RWPE1 (cell line): ENCODE measurements at regions not wholly inside any gene's neighbourhood (a gene's known extent, or its start where the extent isn't known, plus 50 kb on each side); places are given as distances from the start of the nearest gene placed in this dataset.

Experiments used
- CTCF ChIA-PET: fragments of 350-600 bp; sonication (Branson Sonifier 250); formaldehyde crosslinking; extraction: SDS; loops from one replicate; lab custom pipeline; 2021; lab: Yijun Ruan, JAX
- POLR2A ChIA-PET: fragments of 400-600 bp; formaldehyde crosslinking; extraction: SDS; loops from one replicate; lab custom pipeline; 2020; ENCODE audit warnings: antibody characterized with exemption; ENCODE audit not compliant: low non-redundant PET; lab: Yijun Ruan, JAX
- DNase-seq: peaks from one replicate; pipeline ENCODE4 v3.0.0; 2012; ENCODE audit warnings: low spot score
- H3K27ac ChIP-seq: fragments of 450-650 bp; 2 replicates; pipeline ENCODE4 v1.5.1; 2017
- TF ChIP-seq, protein P1 (sequence below): fragments of 450-650 bp; conservative IDR thresholded peaks from 2 replicates; pipeline ENCODE4 v1.5.1; 2017; ENCODE audit warnings: low read depth, mild to moderate bottlenecking

DNA sequence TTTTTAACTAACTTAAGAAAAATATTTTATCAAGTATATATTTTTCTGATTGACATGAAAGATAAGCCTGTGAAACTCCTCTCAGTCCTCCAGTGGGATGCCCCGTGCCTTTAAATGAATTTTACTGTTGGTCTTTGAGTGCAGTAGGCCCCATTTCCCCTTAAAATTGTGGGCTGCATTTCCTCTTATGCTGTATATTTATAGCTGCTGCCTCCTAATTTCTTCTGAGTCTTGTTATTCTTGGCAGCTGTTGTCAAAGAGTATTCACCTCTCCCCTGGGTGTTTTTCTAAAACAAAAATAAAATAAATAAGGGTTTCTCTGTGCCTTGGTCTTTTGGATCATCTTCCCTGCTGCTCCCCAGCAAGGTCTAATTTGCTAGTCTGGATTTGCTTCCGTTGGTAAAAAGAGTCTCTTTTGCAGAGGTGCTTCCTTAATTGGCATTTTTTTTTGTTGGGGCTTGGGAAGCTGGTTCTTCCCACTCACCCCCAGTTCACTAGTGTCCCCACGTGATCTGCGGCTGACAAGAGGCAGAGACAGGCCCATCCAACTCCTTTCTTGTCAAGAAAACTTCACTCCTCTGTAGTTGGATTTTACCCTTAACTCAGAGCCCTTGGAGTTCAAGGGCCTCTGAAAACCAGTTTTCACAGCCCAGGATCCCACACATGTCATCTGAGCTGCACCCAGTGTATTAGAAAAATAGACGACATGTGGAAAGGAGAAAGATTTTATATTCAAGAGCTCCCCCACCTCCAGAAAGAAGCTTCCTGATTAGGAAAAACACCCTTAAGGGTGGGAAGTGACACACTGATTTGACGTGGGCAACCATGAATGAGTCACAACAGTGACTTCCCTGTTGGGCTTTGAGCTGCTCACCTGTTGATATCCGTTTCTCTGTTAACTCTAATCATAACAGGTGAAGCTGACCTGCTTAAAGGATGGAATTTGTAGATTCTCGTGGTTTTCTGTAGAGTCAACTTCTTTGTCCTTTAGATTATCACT lies 431.5 kb downstream of the DCDC2C start:
- POLR2A ChIA-PET = no interaction called here
- TF ChIP-seq, protein P1, sequence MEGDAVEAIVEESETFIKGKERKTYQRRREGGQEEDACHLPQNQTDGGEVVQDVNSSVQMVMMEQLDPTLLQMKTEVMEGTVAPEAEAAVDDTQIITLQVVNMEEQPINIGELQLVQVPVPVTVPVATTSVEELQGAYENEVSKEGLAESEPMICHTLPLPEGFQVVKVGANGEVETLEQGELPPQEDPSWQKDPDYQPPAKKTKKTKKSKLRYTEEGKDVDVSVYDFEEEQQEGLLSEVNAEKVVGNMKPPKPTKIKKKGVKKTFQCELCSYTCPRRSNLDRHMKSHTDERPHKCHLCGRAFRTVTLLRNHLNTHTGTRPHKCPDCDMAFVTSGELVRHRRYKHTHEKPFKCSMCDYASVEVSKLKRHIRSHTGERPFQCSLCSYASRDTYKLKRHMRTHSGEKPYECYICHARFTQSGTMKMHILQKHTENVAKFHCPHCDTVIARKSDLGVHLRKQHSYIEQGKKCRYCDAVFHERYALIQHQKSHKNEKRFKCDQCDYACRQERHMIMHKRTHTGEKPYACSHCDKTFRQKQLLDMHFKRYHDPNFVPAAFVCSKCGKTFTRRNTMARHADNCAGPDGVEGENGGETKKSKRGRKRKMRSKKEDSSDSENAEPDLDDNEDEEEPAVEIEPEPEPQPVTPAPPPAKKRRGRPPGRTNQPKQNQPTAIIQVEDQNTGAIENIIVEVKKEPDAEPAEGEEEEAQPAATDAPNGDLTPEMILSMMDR = no peak
- CTCF ChIA-PET = no interaction called here
- no peak for DNase-seq
- H3K27ac ChIP-seq = no peak overlapping the region

DNA sequence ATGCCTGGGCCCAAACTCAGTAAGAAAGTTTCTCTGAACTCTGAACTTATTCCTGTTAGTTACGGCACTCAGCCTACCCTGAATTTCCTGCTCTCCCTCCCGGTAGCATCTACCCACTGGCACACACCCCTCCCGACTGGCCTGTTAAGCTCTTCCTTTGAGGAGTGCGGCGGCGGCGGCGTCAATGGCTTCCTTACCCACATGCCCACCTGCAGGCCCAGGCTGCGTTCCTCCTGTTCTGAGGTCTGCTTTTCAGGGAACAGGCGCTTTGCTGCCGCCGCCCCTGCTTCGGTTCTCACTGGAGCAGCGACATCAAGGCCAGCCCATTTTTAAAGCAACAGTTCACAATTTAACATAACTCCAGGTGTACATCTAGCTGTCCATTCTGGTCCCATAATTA lies 432.4 kb downstream of the DCDC2C start:
- H3K27ac ChIP-seq = no peak overlapping the region
- ChIA-PET POLR2A (no interaction called here), CTCF (no interaction called here)
- TF ChIP-seq, protein P1 = no peak
- DNase-seq = no peak

DNA sequence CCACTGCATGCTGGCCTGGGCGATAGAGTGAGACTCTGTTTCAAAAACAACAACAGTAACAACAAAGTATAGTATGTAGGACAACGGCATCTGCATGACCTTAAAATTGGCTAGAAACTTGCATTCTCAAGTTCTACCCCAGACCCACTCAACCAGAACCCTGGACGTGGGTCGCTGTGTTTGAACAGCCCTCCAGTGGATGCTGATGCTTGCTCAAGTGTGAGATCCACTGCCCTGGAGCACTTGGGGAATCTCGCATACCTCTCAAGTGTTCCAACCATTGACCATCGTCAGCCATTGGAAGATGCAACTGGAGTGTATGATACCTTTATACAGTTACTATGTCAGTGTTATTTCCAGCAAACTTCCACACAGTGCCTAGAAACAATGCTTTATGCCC lies 435.9 kb downstream of the DCDC2C start:
- POLR2A ChIA-PET = no interaction called here
- CTCF ChIA-PET = no interaction called here
- DNase-seq = no peak
- no peak overlapping the region for H3K27ac ChIP-seq
- TF ChIP-seq, protein P1 = no peak

DNA sequence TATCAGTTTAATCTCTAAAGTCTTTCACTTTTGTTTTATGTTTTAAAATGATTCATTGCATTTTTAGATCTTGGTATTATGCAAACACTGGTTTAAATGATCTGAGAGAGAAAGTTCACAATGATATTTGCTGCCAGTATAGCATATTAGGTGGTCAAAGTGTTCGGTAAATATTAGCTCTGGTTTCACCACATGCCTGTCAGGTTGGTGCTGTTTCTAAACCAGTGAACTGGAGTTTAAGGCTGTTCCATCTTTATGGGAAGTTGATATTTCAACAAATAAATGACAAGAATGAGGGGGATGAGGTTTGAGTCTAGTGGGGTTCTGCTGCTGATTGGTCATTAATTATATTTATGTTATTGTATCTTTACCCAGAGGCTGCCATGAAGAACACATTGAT lies 436.4 kb downstream of the DCDC2C start:
- CTCF ChIA-PET = no interaction called here
- POLR2A ChIA-PET = no interaction called here
- H3K27ac ChIP-seq = no peak overlapping the region
- TF ChIP-seq, protein P1 = no peak
- DNase-seq = no peak

DNA sequence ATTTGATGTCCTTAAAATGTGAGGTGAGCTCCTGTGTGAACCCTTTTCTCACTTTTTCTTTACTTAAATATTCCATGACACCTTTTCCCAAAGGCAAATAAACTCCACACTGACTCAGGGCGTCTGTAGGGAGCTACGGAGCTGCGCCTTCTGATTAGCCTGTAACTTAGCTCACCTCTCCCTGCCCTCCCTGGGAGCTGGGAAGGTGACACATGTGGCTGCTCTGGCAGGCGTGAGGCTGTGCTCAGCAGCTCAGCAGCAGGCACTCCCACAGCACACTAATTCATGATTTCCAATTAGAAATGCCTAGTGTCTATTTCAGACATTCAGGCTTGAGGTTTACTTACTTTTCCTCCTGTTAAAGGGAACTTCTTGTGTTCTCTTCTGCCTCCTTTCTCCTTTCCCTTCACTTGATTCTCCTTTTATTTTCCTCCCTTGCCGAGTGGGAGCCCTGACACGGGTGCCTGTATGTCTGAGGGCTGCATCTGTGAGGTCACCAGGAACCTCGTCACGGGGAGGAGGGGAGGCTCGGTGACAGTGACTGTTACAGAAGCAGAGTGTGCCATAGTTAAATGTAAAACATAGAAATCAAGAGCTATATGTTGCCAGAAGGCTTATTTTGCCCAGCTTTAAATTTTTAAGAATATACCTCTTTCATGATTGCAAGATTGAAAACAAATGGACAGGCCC lies 437.1 kb downstream of the DCDC2C start:
- no peak for DNase-seq
- H3K27ac ChIP-seq = no peak overlapping the region
- POLR2A ChIA-PET = no interaction called here
- CTCF ChIA-PET = interaction anchor here (0.5 kb wide), 1 partner anchor 1908 kb away, joined by 4 read pairs; no protein-coding TSS in a partner anchor
- TF ChIP-seq, protein P1 = no peak

DNA sequence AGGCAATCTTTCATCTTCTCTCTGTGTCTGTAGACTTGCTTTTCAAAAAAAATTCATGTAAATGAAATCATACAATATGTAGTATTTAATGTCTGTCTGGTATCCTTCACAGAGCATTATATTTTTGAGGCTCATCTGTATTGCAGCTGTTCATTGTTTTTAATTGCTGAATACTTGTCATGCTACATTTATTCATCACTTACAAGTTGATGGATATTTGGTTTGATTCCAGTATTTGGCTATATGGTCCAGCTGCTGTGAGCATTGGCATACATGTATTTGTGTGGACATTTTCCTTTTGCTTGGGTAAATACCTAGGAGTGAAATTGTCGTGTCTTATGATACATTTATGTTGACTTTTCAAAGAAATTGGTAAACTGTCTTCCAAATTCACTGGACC lies 441.4 kb downstream of the DCDC2C start:
- POLR2A ChIA-PET = no interaction called here
- H3K27ac ChIP-seq = no peak overlapping the region
- CTCF ChIA-PET = no interaction called here
- DNase-seq = no peak
- TF ChIP-seq, protein P1 = no peak
